ENCODE measurements at regions not wholly inside any gene's neighbourhood (a gene's known extent, or its start where the extent isn't known, plus 50 kb on each side); places are given as distances from the start of the nearest gene placed in this dataset.

DNA sequence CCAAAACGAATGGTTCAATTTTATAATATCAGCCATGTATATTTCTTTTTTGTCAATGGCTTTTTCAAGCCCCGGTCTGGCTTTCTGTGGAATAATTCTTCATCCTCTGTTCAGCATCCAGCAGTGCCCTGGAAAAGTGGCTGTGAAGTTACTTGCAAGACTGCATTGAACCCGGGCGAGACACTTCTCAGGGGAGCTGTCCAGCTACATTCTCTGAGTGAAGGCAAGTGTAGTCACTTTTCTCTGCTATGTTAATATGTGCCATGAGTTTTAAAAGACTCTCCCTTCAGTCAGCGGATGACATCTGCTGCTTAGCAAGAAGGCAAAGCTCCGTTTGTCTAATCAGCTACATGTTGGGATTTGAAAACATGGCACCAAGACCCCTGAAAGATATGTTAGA is 81.3 kb upstream of the RGMA start:
- Mint-ChIP-seq H3K36me3 (ENCODE audit: low read depth) (no peaks in the 10 kb centered on the region), H3K9me3 (peaks cover 7% of the 10 kb centered on the region), H3K4me3 (no peak overlapping the region), H3K27ac (no peak overlapping the region), H3K27me3 (peaks cover 46% of the 10 kb centered on the region), H3K4me1 (no peaks in the 10 kb centered on the region)
- no peak for ATAC-seq (replicated peaks)

DNA sequence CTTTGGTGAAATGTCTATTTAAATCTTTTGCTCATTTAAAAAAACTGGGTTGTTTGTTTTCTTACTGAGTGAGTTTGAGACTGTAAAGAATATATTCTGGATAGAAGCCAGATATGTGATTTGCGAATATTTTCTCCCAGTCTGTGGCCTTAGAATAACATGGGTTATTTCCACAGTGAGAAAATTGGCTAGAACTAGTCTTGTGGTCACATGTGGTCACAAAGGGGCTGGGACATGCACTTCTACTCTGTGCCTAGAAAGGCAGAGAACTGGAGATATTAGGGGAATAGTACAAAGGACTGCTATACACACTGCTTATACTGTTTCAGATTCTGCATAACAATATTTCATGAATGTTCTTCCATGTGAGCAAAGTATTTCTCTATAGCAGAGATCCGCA is 79.9 kb upstream of the RGMA start:
- Mint-ChIP-seq H3K4me1 (peaks cover 6% of the 10 kb centered on the region), H3K4me3 (no peak overlapping the region), H3K27ac (no peak overlapping the region), H3K9me3 (peaks cover 1% of the 10 kb centered on the region), H3K36me3 (ENCODE audit: low read depth) (no peaks in the 10 kb centered on the region), H3K27me3 (peaks cover 39% of the 10 kb centered on the region)
- ATAC-seq (replicated peaks) = no peak

- Mint-ChIP-seq H3K27me3 (peaks cover 33% of the 10 kb centered on the region), H3K4me1 (peaks cover 6% of the 10 kb centered on the region), H3K4me3 (no peak overlapping the region), H3K9me3 (no peaks in the 10 kb centered on the region), H3K27ac (no peak overlapping the region), H3K36me3 (ENCODE audit: low read depth) (no peaks in the 10 kb centered on the region)
- no peak for ATAC-seq (replicated peaks)
These were observed 78.3 kb upstream of the RGMA start for GRCh38 chr15:93167291-93167690.

DNA sequence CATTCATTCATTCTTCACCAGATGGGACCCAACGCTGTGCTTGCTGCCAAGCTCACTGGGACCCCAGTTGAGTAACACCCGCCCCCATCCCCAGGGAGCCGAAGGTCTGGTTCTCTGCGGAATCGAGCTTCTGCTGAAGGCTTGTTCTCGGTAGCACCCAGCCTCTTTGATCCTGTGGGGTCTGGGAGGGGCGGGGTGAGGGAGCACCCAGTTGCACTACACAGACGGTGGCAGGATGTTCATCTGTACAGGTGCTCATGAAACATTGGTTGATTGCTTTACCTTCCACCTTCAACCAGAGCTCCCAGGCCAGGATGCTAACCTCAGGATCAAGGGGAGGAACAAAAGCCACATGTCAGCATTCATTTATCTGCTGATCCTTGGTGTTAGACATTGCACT is 77.7 kb upstream of the RGMA start:
- Mint-ChIP-seq H3K9me3 (no peaks in the 10 kb centered on the region), H3K4me3 (no peak overlapping the region), H3K27me3 (peaks cover 32% of the 10 kb centered on the region), H3K36me3 (ENCODE audit: low read depth) (no peaks in the 10 kb centered on the region), H3K27ac (no peak overlapping the region), H3K4me1 (peaks cover 6% of the 10 kb centered on the region)
- no peak for ATAC-seq (replicated peaks)

GRCh38 chr15:93165734-93166470 is 76.9 kb upstream of the RGMA start:
- Mint-ChIP-seq H3K27ac (no peak overlapping the region), H3K4me3 (no peak overlapping the region), H3K9me3 (no peaks in the 10 kb centered on the region)

GRCh38 chr15:93164409-93164808 is 75.4 kb upstream of the RGMA start:
- H3K9me3 Mint-ChIP-seq = no peaks in the 10 kb centered on the region
- ATAC-seq (replicated peaks) = peak; percentile 90
- H3K4me3 Mint-ChIP-seq = no peak overlapping the region
- no peaks in the 10 kb centered on the region for H3K36me3 Mint-ChIP-seq (ENCODE audit: low read depth)
- peaks cover 6% of the 10 kb centered on the region for H3K4me1 Mint-ChIP-seq
- no peak overlapping the region for H3K27ac Mint-ChIP-seq
- H3K27me3 Mint-ChIP-seq = peaks cover 19% of the 10 kb centered on the region

More at GRCh38 chr15:93165734-93166470, 76.9 kb upstream of the RGMA start:
- Mint-ChIP-seq H3K4me1 (peaks cover 6% of the 10 kb centered on the region), H3K27me3 (peaks cover 25% of the 10 kb centered on the region), H3K36me3 (ENCODE audit: low read depth) (no peaks in the 10 kb centered on the region)
- ATAC-seq (replicated peaks) = no peak

DNA sequence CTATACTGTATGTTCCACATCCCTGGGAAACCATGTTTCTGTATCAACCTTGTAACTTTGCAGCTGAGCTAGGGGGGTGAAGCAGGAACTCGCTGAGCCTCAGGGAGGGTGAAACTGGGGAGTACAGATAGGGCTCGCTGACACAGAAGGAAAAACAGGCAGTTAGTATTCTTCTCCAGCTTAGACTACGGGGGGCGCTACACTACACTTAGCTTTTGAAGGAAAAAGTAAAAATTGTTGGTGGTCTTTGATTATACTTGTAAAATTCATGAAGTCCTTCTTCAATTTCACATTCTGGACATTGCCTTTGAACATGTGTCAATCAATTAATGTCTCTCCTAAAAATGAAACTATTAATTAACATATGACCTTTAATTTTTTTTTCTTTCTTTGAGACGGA is 73.5 kb upstream of the RGMA start:
- H3K4me3 Mint-ChIP-seq = no peak overlapping the region
- H3K36me3 Mint-ChIP-seq (ENCODE audit: low read depth) = no peaks in the 10 kb centered on the region
- H3K9me3 Mint-ChIP-seq = no peaks in the 10 kb centered on the region
- ATAC-seq (replicated peaks) = no peak
- H3K27ac Mint-ChIP-seq = no peak overlapping the region
- peaks cover 6% of the 10 kb centered on the region for H3K4me1 Mint-ChIP-seq
- peaks cover 9% of the 10 kb centered on the region for H3K27me3 Mint-ChIP-seq

GRCh38 chr15:93159930-93160329 is 70.9 kb upstream of the RGMA start:
- no peak overlapping the region for H3K27ac Mint-ChIP-seq
- no peaks in the 10 kb centered on the region for H3K36me3 Mint-ChIP-seq (ENCODE audit: low read depth)
- no peak for ATAC-seq (replicated peaks)

DNA sequence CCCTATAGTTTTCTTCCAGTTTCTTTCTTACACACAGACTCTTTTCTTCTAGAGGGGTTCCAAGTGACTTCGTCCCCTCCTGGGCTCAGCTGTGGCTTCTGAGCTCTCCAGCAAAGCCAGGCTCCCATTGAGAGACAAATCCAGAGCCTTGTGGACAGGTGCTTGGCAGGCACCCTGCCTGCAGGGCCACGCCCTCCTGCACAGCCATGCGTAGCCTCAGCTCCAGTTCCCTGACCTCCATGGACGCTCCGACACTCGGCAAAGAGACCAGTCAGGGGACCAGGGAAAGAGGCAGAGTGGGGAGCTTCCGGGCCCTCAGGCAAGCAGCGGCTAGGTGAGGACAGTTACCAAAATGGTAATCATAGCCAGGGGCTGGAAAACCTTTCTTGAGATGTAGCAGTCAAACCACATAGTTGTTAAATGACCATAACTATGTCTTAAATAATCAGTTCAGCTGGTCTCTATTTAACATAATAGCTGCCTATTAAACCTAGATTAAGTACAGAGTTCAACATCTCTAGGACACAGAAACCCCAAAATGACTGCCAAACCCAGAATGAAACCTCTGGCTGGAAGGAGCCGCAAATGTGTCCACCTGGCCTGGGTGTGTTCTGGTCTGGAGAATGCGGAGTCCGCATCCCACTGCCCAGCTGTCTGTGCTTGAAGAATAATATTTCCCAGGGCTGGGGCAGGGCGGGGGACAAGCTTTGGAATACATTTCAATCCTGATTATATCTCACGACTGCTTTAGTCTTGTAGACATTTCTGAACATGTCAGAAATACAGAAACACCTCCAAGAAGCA is 69.3 kb upstream of the RGMA start:
- Mint-ChIP-seq H3K9me3 (no peaks in the 10 kb centered on the region), H3K4me3 (no peak overlapping the region), H3K27me3 (no peaks in the 10 kb centered on the region), H3K4me1 (peaks cover under 1% of the 10 kb centered on the region), H3K36me3 (ENCODE audit: low read depth) (no peaks in the 10 kb centered on the region), H3K27ac (no peak overlapping the region)
- no peak for ATAC-seq (replicated peaks)

More at GRCh38 chr15:93159930-93160329, 70.9 kb upstream of the RGMA start:
- Mint-ChIP-seq H3K27me3 (peaks cover 5% of the 10 kb centered on the region), H3K4me1 (peaks cover 6% of the 10 kb centered on the region), H3K9me3 (no peaks in the 10 kb centered on the region), H3K4me3 (no peak overlapping the region)

GRCh38 chr15:93154666-93155065 is 65.7 kb upstream of the RGMA start:
- Mint-ChIP-seq H3K27me3 (no peaks in the 10 kb centered on the region), H3K4me1 (peaks cover 4% of the 10 kb centered on the region), H3K36me3 (ENCODE audit: low read depth) (no peaks in the 10 kb centered on the region), H3K4me3 (no peak overlapping the region), H3K9me3 (no peaks in the 10 kb centered on the region), H3K27ac (no peak overlapping the region)
- no peak for ATAC-seq (replicated peaks)

- Mint-ChIP-seq H3K4me3 (no peak overlapping the region), H3K27me3 (no peaks in the 10 kb centered on the region), H3K27ac (no peak overlapping the region), H3K36me3 (ENCODE audit: low read depth) (no peaks in the 10 kb centered on the region), H3K9me3 (no peaks in the 10 kb centered on the region), H3K4me1 (peaks cover 4% of the 10 kb centered on the region)
- no peak for ATAC-seq (replicated peaks)
These were observed 63.9 kb upstream of the RGMA start for GRCh38 chr15:93152951-93153350.

- Mint-ChIP-seq H3K27ac (no peak overlapping the region), H3K4me1 (peaks cover 4% of the 10 kb centered on the region), H3K27me3 (no peaks in the 10 kb centered on the region), H3K36me3 (ENCODE audit: low read depth) (no peaks in the 10 kb centered on the region), H3K4me3 (no peak overlapping the region), H3K9me3 (no peaks in the 10 kb centered on the region)
- ATAC-seq (replicated peaks) = no peak
These were observed 63.3 kb upstream of the RGMA start for GRCh38 chr15:93152360-93152759.

GRCh38 chr15:93150910-93151881 is 62.2 kb upstream of the RGMA start:
- H3K4me3 Mint-ChIP-seq = no peak overlapping the region
- no peaks in the 10 kb centered on the region for H3K36me3 Mint-ChIP-seq (ENCODE audit: low read depth)
- ATAC-seq (replicated peaks) = no peak

DNA sequence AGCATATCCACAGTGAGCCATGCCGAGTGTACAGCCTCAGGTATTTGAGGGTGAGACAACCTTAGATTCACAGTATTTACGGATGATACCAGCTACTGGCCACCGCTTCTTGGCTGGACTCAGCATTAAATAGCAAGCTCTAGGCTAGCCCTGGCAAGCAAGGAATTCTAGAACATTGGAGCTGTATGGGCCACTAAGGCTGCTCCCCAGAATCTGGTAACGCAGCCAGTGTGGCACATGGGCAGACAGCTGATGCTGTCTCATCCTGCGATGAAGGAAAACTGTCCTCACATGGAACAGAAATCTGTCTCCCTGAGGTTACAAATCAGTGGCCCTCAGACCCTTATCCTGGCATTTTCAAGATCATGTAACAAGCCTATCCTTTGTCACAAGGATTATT is 57.6 kb upstream of the RGMA start:
- H3K9me3 Mint-ChIP-seq = no peaks in the 10 kb centered on the region
- H3K27ac Mint-ChIP-seq = no peak overlapping the region
- H3K4me1 Mint-ChIP-seq = no peaks in the 10 kb centered on the region
- H3K36me3 Mint-ChIP-seq (ENCODE audit: low read depth) = no peaks in the 10 kb centered on the region
- H3K4me3 Mint-ChIP-seq = no peak overlapping the region
- no peak for ATAC-seq (replicated peaks)
- no peaks in the 10 kb centered on the region for H3K27me3 Mint-ChIP-seq

More at GRCh38 chr15:93150910-93151881, 62.2 kb upstream of the RGMA start:
- H3K4me1 Mint-ChIP-seq = peaks cover 4% of the 10 kb centered on the region
- no peak overlapping the region for H3K27ac Mint-ChIP-seq
- no peaks in the 10 kb centered on the region for H3K27me3 Mint-ChIP-seq
- H3K9me3 Mint-ChIP-seq = no peaks in the 10 kb centered on the region
